RWPE2 (cell line): ENCODE measurements at regions not wholly inside any gene's neighbourhood (a gene's known extent, or its start where the extent isn't known, plus 50 kb on each side); places are given as distances from the start of the nearest gene placed in this dataset.

Experiments
- ATAC-seq: fragments of 200-7000 bp; cut with Tn5 transposase; 3 replicates; pipeline ENCODE4 v1.9.1; 2021; ENCODE audit warnings: low read depth
- DNase-seq: peaks from one replicate; pipeline ENCODE4 v3.0.0-alpha.2; 2020; ENCODE audit warnings: low spot score
- H3K27ac ChIP-seq: fragments of 450-650 bp; 2 replicates; pipeline ENCODE4 v1.5.1; 2017; ENCODE audit warnings: mild to moderate bottlenecking; ENCODE audit not compliant: poor library complexity, severe bottlenecking
- H3K27me3 ChIP-seq: fragments of 250-450 bp; sonication (Bioruptor Pico); 2 replicates; pipeline ENCODE4 v1.5.1; 2021; ENCODE audit warnings: mild to moderate bottlenecking, moderate library complexity; ENCODE audit not compliant: insufficient read depth, poor library complexity, severe bottlenecking
- H3K36me3 ChIP-seq: fragments of 250-450 bp; sonication (Bioruptor Pico); 2 replicates; pipeline ENCODE4 v1.5.1; 2020; ENCODE audit warnings: low read depth, mild to moderate bottlenecking, moderate library complexity
- H3K4me1 ChIP-seq: fragments of 250-450 bp; sonication (Bioruptor Pico); 2 replicates; pipeline ENCODE4 v1.5.1; 2021; ENCODE audit warnings: mild to moderate bottlenecking, moderate library complexity; ENCODE audit not compliant: insufficient read depth, poor library complexity, severe bottlenecking
- H3K4me3 ChIP-seq: fragments of 250-450 bp; sonication (Bioruptor Pico); 2 replicates; pipeline ENCODE4 v1.5.1; 2021; ENCODE audit warnings: mild to moderate bottlenecking, moderate library complexity; ENCODE audit not compliant: severe bottlenecking
- H3K9me3 ChIP-seq: fragments of 250-450 bp; sonication (Bioruptor Pico); 2 replicates; pipeline ENCODE4 v1.5.1; 2021; ENCODE audit warnings: mild to moderate bottlenecking, moderate library complexity; ENCODE audit not compliant: severe bottlenecking
- TF ChIP-seq, protein P1 (sequence below): fragments of 450-650 bp; IDR thresholded peaks from one replicate; pipeline ENCODE4 v1.5.1; 2017; ENCODE audit warnings: mild to moderate bottlenecking, moderate library complexity; ENCODE audit not compliant: poor library complexity, severe bottlenecking

GRCh38 chr10:60487543-60487942 lies 97.9 kb upstream of the ANK3 start:
- no peaks in the 10 kb centered on the region for H3K36me3 ChIP-seq
- DNase-seq = no peak
- no peaks in the 10 kb centered on the region for H3K27me3 ChIP-seq
- H3K9me3 ChIP-seq = no peaks in the 10 kb centered on the region
- no peak overlapping the region for H3K4me3 ChIP-seq
- TF ChIP-seq, protein P1, sequence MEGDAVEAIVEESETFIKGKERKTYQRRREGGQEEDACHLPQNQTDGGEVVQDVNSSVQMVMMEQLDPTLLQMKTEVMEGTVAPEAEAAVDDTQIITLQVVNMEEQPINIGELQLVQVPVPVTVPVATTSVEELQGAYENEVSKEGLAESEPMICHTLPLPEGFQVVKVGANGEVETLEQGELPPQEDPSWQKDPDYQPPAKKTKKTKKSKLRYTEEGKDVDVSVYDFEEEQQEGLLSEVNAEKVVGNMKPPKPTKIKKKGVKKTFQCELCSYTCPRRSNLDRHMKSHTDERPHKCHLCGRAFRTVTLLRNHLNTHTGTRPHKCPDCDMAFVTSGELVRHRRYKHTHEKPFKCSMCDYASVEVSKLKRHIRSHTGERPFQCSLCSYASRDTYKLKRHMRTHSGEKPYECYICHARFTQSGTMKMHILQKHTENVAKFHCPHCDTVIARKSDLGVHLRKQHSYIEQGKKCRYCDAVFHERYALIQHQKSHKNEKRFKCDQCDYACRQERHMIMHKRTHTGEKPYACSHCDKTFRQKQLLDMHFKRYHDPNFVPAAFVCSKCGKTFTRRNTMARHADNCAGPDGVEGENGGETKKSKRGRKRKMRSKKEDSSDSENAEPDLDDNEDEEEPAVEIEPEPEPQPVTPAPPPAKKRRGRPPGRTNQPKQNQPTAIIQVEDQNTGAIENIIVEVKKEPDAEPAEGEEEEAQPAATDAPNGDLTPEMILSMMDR = no peak
- H3K27ac ChIP-seq = peak overlapping the region; percentile 37
- H3K4me1 ChIP-seq = peaks cover 14% of the 10 kb centered on the region
- no peak for ATAC-seq

DNA sequence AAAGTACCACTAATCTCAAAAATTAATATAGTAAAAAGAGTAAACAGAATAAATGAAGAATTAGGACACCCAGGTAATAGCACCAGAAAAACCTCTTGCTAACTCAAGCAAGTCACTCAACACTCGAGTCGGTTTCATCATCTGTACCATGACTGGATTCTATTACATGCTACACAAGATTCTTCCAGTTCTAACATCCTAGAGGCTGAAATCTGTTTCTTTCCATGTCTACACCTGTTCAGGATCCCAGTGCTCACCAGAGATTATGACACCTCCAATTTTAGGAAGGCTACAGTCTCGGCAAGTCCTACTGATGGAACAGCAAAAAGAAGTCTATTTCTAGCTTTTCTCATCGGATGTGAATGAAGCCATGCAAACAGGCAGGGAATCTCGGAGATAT lies 95.3 kb upstream of the ANK3 start:
- DNase-seq (no peak), ATAC-seq (no peak)
- Histone ChIP-seq H3K4me1 (peaks cover 31% of the 10 kb centered on the region), H3K27ac (no peak overlapping the region), H3K9me3 (no peaks in the 10 kb centered on the region), H3K27me3 (no peaks in the 10 kb centered on the region), H3K4me3 (no peak overlapping the region), H3K36me3 (no peaks in the 10 kb centered on the region)
- TF ChIP-seq, protein P1 = no peak

DNA sequence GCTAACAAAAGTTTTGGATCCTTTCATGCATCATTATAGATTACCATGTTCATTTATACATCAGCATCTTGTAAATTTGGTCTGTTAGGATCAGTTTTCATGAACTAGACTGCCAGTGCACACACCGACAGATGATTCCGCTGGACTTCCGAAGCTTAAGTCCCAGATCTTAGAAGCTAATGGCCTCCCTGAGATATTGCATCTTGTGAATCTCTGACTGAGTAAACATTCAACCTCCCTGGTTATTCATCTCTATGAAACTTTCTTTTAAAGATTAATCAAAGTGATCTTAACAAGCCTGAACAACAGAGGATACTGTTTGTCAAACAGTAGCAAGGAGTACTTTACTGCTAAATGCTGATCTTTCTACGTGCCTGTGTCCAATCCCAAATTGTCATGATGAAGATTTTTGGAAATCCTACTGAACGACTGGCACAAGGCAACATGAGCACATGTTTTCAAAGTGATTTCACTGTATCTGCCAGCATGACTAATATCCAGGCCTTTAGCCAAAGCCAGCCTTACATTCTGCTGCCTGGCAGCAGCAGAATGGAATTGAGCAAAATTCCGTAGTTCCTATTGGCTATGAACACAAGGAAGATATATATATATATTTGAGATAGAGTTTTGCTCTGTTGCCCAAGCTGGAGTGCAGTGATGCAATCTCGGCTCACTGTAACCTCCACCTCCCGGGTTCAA lies 91.3 kb upstream of the ANK3 start:
- H3K4me1 ChIP-seq = peaks cover 29% of the 10 kb centered on the region
- DNase-seq = peak; percentile 61

DNA sequence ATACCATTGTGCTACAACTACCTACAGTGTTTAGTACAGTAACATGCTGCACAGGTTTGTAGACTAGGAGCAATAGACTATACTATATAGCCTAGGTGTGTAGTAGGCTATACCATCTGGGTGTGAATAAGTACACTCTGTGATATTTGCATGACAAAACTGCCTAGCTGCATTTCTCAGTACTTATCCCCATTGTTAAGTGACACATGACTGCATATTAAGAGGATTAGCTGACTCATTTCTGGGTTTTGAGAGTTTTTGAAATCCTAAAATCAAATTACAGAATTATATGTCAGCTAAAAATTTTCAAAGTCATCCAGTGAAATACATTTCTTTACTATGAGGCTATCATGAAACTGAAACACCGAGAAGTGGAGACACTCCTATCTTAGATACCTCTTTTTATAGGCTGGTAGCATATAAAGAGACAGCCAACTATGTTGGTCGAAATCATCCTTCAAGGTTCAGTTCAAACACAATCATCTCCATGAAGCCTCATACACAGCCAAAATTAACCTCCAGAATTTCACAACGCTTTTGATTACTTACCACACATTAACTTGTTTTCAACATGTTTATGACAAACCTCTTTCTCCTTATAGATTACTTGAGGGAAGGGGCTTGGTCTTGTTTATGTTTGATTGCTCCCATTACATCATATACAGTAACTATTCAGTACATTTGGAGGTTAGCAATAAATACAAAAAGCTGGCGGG lies 89.8 kb upstream of the ANK3 start:
- TF ChIP-seq, protein P1 = no peak
- no peak for DNase-seq
- H3K36me3 ChIP-seq = no peaks in the 10 kb centered on the region
- peak overlapping the region; percentile 67 for H3K27ac ChIP-seq
- 0 out of 3 replicates have a peak, but pooled peaks have one; percentile 42 for ATAC-seq
- no peak overlapping the region for H3K4me3 ChIP-seq
- peaks cover 29% of the 10 kb centered on the region for H3K4me1 ChIP-seq
- no peaks in the 10 kb centered on the region for H3K9me3 ChIP-seq
- no peaks in the 10 kb centered on the region for H3K27me3 ChIP-seq

More for the DNA sequence above, 91.3 kb upstream of the ANK3 start:
- Histone ChIP-seq H3K27me3 (no peaks in the 10 kb centered on the region), H3K27ac (peak overlapping the region; percentile 67), H3K9me3 (no peaks in the 10 kb centered on the region), H3K36me3 (no peaks in the 10 kb centered on the region), H3K4me3 (no peak overlapping the region)
- TF ChIP-seq, protein P1 = no peak
- peak; percentile 90 for ATAC-seq

DNA sequence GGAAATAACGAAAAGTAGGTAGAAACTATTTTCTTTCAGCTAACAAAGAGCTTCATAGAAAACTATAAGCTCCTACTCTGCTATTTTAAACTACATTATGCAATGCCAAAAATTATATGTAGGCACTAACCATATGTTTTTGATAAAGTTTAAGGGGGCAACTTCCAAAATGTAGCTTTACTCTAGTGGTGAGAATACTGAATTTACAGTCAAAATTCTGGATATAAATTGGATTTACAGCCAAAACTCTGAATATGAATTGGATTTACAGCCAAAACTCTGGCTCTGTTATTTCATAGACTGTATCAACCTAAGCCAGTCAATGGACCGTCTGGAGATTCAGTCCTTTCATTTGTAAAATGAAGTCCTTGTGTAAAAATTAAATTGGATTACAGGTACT lies 86.8 kb upstream of the ANK3 start:
- TF ChIP-seq, protein P1 = no peak
- no peak for ATAC-seq
- no peak overlapping the region for H3K27ac ChIP-seq
- no peaks in the 10 kb centered on the region for H3K36me3 ChIP-seq
- H3K9me3 ChIP-seq = no peaks in the 10 kb centered on the region
- H3K4me1 ChIP-seq = peaks cover 28% of the 10 kb centered on the region
- no peak for DNase-seq
- H3K4me3 ChIP-seq = no peak overlapping the region
- no peaks in the 10 kb centered on the region for H3K27me3 ChIP-seq
